SK-MEL-5 (cell line): ENCODE measurements at regions not wholly inside any gene's neighbourhood (a gene's known extent, or its start where the extent isn't known, plus 50 kb on each side); places are given as distances from the start of the nearest gene placed in this dataset.

Experiments
- DNase-seq: peaks from one replicate; pipeline ENCODE4 v3.0.0-alpha.2; 2016; ENCODE audit warnings: low read depth, low spot score
- in situ Hi-C: cut with HindIII; loops from 2 replicates; pipeline ENCODE4 v1.10.0; 2016; ENCODE audit warnings: low sequenced_read_pairs, high pct_unique_total_duplicates, low pct_unique_long_range_greater_than_20kb

DNA sequence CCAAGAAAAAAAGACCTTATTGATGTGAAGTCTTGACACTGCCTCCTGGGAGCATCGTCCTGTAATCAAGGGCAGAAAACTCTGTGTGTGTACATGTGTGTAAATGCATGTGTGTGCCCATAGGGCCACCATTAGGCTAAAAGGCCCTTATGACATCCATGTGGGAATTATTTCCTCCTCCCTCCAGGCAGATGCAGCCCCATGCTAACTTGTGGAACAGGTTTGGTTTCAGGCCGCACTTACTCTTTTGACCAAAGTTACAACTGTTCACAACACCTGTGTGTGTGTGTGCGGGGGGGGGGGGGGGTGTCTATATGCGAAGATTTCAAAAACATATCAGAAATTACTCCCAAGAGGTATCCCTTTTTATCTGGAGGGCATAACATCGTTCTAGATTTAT is 87.4 kb upstream of the SLC14A2 start:
- no peak for DNase-seq
- in situ Hi-C loops, result no loop called here

DNA sequence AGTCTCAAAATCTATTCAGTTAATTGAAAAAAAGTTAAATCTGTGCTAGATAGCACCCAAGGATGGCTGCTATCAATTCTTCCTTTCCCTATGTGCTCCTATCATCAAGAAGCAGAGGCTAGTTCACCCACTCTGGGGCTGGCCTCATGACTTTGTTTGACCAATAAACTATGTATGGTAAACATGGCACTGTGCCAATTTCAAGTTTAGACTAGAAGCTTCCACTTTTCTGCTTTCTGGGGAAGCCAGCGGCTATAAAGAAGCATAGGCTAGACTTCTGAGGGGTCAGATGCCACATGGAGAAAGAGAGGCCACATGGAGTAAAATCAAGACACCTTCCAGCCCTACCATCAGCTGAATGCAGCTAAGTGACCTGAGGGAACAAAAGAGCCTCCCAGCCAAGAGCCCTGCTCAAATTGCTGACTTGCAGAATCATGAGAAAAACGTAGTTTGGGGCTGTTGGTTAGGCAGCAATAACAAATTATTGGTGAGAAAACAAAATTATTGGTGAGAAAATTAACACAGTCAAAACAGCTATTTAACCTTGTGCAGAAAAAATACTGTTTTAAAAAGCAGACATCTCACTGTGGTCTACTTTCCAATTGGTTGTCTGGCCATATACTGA is 86.5 kb upstream of the SLC14A2 start:
- no peak for DNase-seq
- in situ Hi-C loops, result no loop called here

DNA sequence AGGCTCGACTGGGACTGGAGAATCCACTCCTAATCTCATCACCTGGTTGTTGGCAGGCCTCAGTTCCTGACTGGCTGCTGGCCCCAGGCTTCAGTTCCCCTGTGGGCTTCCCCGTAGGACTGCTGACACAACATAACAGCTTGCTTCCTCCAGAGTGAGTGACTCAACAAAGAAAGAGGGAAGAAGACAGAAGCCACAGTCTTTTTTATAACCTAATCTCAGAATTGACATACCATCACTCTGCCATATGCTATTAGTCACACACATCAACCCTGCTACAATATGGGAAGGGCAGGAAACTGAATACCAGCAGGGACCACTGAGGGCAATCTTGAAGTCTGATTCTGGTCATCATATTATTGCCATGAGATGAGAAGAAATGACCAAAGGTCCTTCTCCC is 76.8 kb upstream of the SLC14A2 start:
- no peak for DNase-seq
- in situ Hi-C loops, result no loop called here

DNA sequence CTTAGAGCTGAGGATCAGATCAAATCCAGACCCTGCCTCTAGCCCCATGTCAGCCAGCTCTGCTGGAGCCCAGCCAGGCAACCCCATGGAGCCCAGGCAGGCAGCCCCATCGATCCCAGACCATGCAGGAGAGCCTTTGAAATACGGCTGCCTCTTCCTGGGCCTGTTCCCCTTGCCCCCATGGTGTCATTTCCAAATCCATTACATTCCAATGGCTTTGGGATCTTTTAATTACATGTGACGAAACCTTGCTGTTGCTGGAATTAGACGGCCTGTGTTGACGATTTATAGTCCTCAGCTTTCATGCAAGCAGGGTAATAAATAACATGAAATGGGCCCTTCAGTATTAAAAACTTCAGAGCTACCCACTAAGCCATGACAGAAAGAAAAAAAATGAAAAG is 75.8 kb upstream of the SLC14A2 start:
- DNase-seq, result no peak
- in situ Hi-C loops, result no loop called here

DNA sequence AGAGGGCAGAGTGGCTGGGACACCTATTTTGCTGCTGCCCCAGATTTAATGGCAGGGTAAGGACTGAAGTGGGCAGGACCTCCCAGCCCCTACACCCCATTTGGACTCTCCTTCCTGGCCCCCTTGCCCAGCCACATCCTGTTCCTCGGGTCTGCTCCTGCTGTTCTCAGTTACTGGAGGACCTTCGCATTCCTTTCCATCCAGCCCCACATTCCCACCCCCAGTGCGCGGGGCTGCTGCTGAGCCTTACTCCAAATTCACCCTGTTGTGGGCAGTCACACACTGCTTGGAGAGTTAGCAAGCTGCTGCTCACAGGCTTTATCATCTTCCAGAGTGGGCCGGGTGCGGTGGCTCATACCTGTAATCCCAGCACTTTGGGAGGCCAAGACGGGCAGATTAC is 75.2 kb upstream of the SLC14A2 start:
- DNase-seq, result no peak
- in situ Hi-C loops, result no loop called here

DNA sequence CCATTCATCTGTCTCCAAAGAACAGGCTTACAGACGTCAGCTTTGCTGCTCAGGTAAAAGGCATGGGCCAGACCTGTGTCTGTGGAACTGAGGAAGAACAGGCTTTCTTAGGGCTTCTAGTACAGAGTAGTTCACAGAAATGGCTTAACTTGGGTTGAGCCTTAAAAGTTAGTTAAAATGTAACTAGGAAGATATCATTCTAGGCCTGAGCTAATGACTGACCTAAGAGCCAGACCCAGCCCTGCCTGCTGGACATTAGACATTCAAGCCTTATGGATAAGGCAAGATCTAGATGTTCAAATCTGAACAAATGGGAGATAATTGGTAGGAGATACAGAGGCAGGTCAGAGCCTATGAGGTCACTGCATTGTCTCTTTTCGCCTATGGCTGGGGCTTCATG is 73.9 kb upstream of the SLC14A2 start:
- in situ Hi-C loops, result no loop called here
- no peak for DNase-seq

DNA sequence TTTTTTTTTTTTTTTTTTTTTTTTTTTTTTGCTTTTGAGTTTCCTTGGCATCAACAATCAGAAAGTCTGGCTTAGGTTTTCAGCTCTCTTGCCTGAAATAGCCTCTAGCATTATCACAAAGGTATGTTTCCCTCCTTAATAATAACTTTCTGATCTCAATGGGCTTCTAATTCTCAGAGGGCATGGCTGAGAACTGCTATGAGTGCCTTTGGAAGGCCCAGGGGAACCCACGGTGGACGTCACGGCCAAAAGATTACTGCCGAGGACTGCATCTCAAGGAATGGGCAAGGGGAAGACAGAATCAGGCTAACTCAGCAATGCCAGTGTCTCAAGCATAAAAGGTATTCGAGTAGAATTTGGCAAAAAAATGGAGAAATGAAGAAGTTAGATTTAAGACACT is 73.2 kb upstream of the SLC14A2 start:
- no peak for DNase-seq
- in situ Hi-C loops, result no loop called here

DNA sequence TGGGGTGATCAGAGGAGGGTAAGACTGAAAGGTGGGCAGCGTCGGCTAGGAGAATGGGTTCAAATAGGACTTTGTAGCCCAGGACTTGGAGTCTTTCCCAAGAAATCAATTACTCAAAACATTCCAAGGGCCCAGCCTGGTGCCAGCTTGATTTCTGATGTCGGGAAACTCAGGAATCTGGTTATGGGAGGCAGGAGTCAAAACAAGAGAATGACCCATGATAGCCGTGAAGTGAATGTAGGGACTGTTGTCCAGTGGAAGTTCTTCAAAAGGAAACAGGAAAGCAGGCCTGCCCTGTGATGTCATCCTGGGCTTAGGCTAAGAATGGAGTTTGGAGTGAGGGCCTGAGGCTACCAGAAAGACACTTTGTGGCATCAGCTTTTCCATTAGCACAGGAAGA is 67.4 kb upstream of the SLC14A2 start:
- in situ Hi-C loops, result no loop called here
- no peak for DNase-seq

DNA sequence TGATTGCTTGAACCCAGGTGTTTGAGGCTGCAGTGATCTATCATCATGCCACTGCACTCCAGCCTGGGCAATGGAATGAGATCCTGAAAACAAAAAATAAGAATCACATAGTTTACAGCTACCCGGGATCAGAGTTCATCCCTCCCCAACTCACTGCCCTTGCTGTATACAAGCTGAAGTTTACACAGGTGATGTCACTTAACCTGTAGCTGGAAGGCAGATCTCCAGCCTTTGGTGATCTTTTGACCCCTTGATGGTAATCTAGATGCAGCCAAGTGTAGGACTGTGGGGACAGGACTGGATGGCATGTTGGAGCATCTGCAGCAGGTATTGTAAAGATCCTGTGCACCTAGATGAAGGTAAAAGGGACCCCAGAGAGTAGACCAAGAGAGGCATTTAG is 66.7 kb upstream of the SLC14A2 start:
- in situ Hi-C loops, result no loop called here
- DNase-seq, result no peak

DNA sequence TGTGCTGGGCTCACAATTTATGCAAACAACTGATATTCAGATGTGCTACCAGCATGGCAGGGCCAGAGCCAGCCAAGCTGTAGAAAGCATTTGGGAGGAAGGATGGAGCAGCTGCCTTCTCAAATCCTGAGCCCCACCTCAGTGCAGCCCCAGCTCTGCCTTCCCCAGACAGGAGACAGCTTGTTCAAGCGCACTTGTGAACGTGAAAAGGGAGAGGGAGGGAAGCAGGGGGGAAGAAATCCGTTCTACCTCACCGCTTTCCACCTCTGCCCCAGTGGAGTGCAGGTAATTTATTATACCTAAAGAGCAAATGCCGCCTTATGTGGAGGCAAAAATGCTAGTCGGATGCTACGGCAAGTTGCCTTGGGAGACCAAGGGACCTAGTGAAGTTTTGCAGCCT is 66.0 kb upstream of the SLC14A2 start:
- in situ Hi-C loops, result no loop called here
- DNase-seq, result no peak

DNA sequence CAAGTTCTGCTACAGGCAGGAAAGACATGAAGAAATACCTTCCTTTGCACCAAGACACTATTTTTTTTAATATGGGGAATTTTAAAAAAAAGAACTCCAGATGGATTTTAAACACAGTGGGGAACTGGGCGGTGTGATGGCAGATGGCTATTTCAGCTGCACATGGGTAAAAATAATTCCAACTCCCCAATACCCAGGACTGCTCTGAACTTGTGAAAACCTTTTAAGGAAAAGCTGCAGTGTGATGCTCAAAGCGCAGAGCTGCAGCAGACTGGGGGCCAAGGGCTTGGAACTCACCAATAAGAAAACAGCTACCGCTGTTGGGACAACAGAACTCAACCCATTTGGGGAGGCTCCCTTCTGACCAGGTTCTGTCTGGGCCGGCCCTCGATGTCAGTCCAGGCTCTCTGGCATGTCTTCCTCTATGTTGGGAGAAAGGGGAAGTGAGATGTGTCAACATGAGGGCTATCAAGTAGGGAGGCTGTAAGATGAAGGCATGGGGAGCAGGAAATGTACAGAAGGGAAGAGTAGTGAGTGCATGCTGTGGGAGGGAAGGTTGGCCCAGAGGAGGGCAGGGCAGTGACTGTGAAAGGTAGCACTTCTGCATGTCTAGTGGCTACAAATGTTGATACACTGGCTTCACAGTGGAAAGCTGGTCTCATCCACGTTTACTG is 64.0 kb upstream of the SLC14A2 start:
- DNase-seq, result no peak
- in situ Hi-C loops, result no loop called here

DNA sequence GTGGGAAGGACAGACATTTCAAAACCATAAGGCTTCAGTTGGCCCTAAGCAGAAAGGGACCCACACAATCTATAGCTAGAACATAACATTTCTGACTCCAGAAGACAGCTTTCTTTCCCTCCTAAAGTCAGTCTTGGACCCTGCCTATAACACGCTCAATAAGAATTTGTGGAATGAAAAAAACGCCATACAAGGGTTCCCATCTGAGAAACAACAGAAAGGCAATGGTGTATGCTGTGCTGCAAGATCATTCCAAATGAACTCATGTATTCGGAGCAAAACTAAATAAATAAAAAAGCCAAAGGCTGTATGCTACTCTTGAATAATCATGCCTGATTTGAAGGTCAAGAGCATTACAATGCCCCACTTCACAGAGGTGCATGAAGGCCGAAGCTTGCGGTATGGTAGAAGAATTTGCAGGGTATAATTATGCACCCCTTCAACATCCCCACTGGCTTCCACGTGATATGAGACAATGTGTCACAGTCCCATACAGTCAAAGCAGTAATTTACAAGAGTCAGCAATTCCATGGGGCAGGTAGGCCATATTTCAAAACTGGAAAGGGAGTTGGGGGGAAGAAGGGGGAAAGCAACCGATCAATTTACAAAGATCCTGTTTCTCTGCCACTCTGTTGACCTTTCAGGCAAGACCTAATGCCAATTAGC is 61.4 kb upstream of the SLC14A2 start:
- in situ Hi-C loops, result no loop called here
- DNase-seq, result no peak

DNA sequence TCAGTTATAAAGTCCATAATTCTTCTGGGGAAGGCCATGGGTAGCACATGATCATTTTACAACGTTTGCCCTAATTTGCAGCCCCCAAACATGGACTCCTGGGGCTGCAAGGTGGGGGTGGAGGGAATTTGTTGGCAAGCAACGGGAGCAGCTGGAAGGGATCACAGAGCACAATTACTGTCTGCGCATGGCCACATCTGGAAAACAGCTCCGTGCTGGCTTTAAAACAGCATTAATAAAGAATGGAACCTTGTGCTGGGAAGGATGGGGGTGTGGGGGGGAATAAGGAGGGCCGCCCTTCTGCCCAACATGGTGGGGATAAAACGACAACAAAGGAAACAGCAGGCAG is 60.9 kb upstream of the SLC14A2 start:
- DNase-seq, result no peak
- in situ Hi-C loops, result no loop called here

DNA sequence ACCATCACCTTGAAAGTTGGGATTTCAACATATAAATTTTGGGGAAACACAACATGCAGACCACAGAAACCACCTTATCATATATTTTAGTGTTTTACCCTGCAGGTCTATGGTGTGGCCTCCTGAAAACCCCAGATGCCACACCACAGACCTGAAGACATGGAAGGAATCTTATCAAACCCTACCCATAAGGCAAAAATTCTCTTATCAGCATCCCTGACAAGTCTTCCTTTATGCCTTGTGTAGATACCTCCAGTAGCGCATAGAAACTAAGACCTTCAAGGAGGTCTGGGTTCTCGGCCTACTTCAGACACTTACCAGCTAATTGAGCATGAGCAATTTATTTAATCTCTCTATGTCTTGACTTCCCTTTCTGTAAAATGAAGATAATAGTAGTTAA is 59.1 kb upstream of the SLC14A2 start:
- in situ Hi-C loops, result no loop called here
- no peak for DNase-seq

DNA sequence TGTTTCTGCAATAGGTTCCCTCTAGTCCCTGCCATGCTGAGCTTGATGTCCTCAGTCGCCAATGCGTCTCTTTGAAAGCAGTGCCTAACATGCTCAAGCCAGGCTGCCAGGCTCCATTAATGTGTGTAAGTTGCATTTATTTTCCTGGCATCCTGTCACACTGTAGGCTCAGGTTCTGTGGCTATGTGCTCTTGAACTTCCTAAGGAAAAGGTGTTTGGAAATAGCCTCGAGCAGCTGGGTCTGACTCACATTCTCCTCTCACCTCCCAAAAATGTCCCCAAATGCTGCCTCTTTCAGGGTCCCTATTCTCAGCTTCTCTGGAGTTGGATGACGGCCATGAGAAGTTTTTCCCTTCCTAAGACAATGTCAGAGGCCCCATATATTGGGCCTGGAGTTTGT is 58.0 kb upstream of the SLC14A2 start:
- no peak for DNase-seq
- in situ Hi-C loops, result no loop called here

DNA sequence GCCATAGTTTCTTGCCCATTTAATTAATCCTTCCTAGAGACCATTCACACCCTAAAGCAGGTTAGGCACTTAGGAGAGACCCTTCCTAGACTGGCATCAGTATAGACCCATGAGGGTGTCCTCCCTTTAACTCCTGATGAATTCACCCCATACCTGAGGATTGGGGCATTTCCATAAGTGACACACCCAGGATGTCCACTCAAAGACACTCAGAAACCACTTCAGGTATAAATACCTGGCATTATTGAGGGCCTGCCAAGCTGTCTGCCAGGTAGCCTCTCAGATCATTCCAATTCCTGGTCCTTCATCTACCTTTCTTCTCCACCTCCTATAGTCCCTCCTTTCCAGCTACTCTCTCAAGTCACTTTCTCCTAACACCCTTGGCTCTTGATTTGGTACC is 57.5 kb upstream of the SLC14A2 start:
- in situ Hi-C loops, result no loop called here
- DNase-seq, result no peak

DNA sequence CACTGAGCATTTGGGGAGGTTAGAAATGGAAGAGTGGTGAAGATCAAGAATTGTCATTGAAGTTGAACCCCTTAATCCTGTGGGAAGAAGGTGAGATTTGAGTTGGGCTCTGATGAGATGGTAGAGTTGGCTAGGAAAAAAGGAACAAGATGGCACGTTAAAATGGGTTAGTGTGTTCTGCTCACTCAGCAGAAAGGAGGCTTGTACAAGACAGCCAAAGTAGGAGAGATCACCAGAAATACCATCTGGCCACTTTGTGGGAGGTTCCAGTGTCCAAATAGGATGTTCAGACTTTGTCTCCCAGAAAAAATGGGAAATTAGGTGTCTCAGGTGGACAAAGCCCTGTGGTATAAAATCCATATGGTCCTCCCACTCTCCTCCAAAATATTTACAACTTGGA is 56.0 kb upstream of the SLC14A2 start:
- in situ Hi-C loops, result no loop called here
- DNase-seq, result no peak

DNA sequence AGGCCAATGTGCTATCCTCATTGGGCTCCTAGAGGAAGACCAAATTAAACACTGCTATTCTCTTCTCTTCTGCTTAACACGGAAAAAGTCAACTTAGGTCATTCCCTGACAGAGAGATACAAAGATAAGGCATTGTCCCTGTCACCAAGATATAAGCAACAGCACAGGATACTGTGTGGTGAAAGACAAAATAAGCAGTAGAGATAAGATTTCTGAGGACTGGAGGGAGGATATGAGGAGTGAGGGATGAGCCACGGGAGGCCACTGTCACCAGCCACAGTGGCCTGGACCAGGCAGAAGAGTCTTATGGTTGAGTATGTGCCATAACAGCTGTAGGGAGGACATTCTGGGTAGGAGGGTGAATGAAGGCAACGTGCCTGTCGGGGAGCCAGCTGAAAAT is 54.4 kb upstream of the SLC14A2 start:
- in situ Hi-C loops, result no loop called here
- DNase-seq, result no peak
